Psoas muscle (tissue), 7 donors: ENCODE measurements at regions not wholly inside any gene's neighbourhood (a gene's known extent, or its start where the extent isn't known, plus 50 kb on each side); places are given as distances from the start of the nearest gene placed in this dataset.
"Not testable (repeated sequence)": the region's sequence is repeated elsewhere in the genome, so short reads cannot be mapped to it uniquely, and the experiment has no call there.

Source experiments
- ATAC-seq, 4 donors: fragments of 200-7000 bp; cut with Tn5 transposase; one replicate each; pipeline ENCODE4 v1.9.1; 2020; ENCODE audit warnings: moderate library complexity in 3 of 4, mild to moderate bottlenecking in 2 of 4
- DNase-seq, 2 donors: peaks; one replicate each; pipeline ENCODE4 v3.0.0-alpha.2; 2020
- H3K27ac ChIP-seq: fragments of 200-600 bp; one replicate; pipeline ENCODE4 v1.8.0; 2022
- H3K27me3 ChIP-seq, 3 donors: fragments of 200-600 bp in 1 of 3; one replicate each; pipeline versions ENCODE4 v1.6.1 to v1.8.0; 2013 to 2022; ENCODE audit warnings: low read length in 2 of 3, mild to moderate bottlenecking in 2 of 3, moderate library complexity in 1 of 3; ENCODE audit not compliant: insufficient read depth in 3 of 3
- H3K36me3 ChIP-seq, 2 donors: fragments of 200-600 bp in 1 of 2; one replicate each; pipeline versions ENCODE4 v1.6.1 to v1.8.0; 2013 to 2022; ENCODE audit warnings: low read depth in 1 of 2, mild to moderate bottlenecking in 1 of 2, moderate library complexity in 1 of 2; ENCODE audit not compliant: insufficient read depth in 1 of 2
- H3K4me1 ChIP-seq: fragments of 200-600 bp; one replicate; pipeline ENCODE4 v1.8.0; 2022
- H3K4me3 ChIP-seq: fragments of 200-600 bp; one replicate; pipeline ENCODE4 v1.8.0; 2022; ENCODE audit warnings: mild to moderate bottlenecking
- H3K9me3 ChIP-seq: fragments of 200-600 bp; one replicate; pipeline ENCODE4 v1.8.0; 2022
- WGBS, 3 donors: extraction: QIAGEN DNeasy Blood & Tissue Kit; methylation state at CpG; one replicate each; pipeline versions ENCODE4 v1.1.6 to v1.1.7; 2013; 5-methylcytosine and 5-hydroxymethylcytosine counted together
- intact Hi-C, 2 donors: fragments of 100-400 bp; cut with DNase I; formaldehyde crosslinking; loops; one replicate each; pipeline versions ENCODE4 v1.11.0 to v1.14.2; 2022
- TF ChIP-seq, protein P1 (sequence below): fragments of 200-600 bp; IDR thresholded peaks from one replicate; pipeline ENCODE4 v1.8.0; 2022; ENCODE audit warnings: antibody characterized with exemption
- donor health status: healthy with polysubstance abuse.
- donor health status: DM: no; HTN: no; CAD: no; lungs with moderate emphysema.
- donor health status: Bipolar disorder and iron deficiency.
- donor health status: healthy.
- donor health status: DM: yes; HTN: yes; CAD: no.
- donor health status: DM: no; HTN: no; CAD: no.
- donor health status: DM: yes; HTN: yes; CAD: no.

DNA sequence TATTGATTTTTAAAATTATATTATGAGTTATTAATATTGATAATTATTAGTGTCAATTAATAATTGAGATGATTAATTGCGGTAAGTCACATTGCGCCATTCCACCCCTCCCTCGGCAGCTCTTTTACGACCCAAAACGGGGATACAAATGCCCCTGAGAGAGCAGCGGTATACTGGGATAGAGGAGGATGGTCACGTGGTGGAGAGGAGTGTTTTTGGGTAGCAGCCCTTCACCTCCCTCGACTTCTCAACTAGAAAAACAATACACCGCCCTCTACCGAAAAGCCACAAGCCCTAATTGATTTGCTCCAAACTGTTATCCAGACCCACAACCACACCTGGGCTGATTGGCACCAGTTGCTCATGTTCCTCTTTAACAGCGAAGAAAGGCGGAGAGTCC is 71.0 kb downstream of the DAPL1 start:
- H3K27me3 ChIP-seq, H3K36me3 ChIP-seq, H3K4me1 ChIP-seq, H3K27ac ChIP-seq, H3K9me3 ChIP-seq, ATAC-seq, H3K4me3 ChIP-seq, intact Hi-C loops, DNase-seq: not testable (repeated sequence)
- 85 to 86% (median 86%) methylated on average over 12 of the region's 12 CpGs for WGBS, 3 donors

DNA sequence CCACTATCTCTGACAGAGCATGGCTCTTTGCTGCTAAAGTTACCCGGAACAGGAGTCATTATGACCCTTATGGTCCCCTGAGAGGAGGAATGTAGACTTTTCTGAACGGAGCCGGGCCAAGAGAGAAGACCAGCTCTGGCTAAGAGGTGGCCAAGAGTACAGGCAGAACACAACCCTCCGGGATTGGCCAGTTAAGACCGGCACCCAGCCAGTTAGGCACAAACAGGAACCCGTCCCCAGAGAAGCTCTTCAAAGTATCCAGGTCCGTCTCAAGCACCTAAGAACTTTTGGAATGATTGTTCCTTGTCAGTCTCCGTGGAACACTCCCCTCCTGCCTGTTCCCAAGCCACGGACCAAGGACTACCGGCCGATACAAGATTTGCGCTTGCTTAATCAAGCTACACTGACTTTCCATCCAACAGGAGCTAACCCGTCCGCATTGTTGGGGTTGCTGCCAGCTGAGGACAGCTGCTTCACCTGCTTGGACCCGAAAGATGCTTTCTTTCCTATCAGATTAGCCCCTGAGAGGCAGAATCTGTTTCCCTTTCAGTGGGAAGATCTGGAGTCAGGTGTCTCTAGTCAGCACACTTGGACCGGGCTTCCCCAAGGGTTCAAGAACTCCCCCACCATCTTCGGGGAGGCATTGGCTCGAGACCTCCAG is 72.5 kb downstream of the DAPL1 start:
- intact Hi-C loops, H3K4me3 ChIP-seq, DNase-seq, H3K4me1 ChIP-seq, H3K36me3 ChIP-seq, H3K9me3 ChIP-seq, ATAC-seq, H3K27me3 ChIP-seq, H3K27ac ChIP-seq: not testable (repeated sequence)
- WGBS, 3 donors: 56 to 66% (median 59%) methylated on average over 18 of the region's 18 CpGs

GRCh38 chr2:158868386-158868785 is 73.3 kb downstream of the DAPL1 start:
- H3K4me1 ChIP-seq, H3K27ac ChIP-seq, ATAC-seq, intact Hi-C loops, H3K4me3 ChIP-seq, H3K27me3 ChIP-seq, H3K36me3 ChIP-seq, DNase-seq, H3K9me3 ChIP-seq: not testable (repeated sequence)
- WGBS, 3 donors: 76% methylated on average over 6 to 7 of the region's 7 CpGs

- H3K27me3 ChIP-seq, ATAC-seq, H3K4me3 ChIP-seq, H3K4me1 ChIP-seq, intact Hi-C loops, DNase-seq, H3K36me3 ChIP-seq, H3K9me3 ChIP-seq, H3K27ac ChIP-seq: not testable (repeated sequence)
- 50 to 81% (median 76%) methylated on average over 3 to 4 of the region's 6 CpGs for WGBS, 3 donors
Observed at GRCh38 chr2:158869122-158869521, 74.0 kb downstream of the DAPL1 start.

GRCh38 chr2:158869609-158870008 is 74.5 kb downstream of the DAPL1 start:
- ATAC-seq, H3K36me3 ChIP-seq, H3K4me3 ChIP-seq, H3K27me3 ChIP-seq, H3K9me3 ChIP-seq, H3K27ac ChIP-seq, DNase-seq, H3K4me1 ChIP-seq, intact Hi-C loops: not testable (repeated sequence)
- 74 to 89% (median 87%) methylated on average over 11 of the region's 11 CpGs for WGBS, 3 donors

DNA sequence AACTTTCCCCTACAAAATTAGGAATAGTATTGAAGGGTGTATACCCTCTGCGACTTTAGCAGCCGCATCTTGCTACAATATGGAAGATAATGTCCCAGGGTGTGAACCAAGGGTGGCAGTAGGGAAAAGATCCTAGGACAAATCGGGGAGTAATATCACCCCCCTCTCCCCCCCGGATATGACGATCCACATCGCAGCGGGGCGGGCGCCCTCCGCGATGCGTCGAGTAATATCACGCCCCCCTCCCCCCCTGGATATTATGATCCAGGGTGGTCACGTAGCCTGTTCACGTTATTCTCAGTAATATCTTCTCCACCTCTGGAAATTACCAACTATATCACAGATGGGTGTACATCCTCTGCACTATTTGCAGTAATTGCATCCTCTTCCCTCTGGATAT is 82.9 kb downstream of the DAPL1 start:
- intact Hi-C loops: no loop called here
- no peaks in the 10 kb centered on the region for H3K9me3 ChIP-seq
- H3K27me3 ChIP-seq: no peaks in the 10 kb centered on the region
- WGBS, 3 donors: 88 to 90% (median 89%) methylated on average over 12 to 16 of the region's 16 CpGs
- ATAC-seq: no peak
- H3K4me3 ChIP-seq: no peak overlapping the region
- H3K36me3 ChIP-seq: no peaks in the 10 kb centered on the region
- no peak overlapping the region for H3K27ac ChIP-seq
- DNase-seq: no peak
- H3K4me1 ChIP-seq: no peaks in the 10 kb centered on the region
- TF ChIP-seq, protein P1, sequence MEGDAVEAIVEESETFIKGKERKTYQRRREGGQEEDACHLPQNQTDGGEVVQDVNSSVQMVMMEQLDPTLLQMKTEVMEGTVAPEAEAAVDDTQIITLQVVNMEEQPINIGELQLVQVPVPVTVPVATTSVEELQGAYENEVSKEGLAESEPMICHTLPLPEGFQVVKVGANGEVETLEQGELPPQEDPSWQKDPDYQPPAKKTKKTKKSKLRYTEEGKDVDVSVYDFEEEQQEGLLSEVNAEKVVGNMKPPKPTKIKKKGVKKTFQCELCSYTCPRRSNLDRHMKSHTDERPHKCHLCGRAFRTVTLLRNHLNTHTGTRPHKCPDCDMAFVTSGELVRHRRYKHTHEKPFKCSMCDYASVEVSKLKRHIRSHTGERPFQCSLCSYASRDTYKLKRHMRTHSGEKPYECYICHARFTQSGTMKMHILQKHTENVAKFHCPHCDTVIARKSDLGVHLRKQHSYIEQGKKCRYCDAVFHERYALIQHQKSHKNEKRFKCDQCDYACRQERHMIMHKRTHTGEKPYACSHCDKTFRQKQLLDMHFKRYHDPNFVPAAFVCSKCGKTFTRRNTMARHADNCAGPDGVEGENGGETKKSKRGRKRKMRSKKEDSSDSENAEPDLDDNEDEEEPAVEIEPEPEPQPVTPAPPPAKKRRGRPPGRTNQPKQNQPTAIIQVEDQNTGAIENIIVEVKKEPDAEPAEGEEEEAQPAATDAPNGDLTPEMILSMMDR: no peak

DNA sequence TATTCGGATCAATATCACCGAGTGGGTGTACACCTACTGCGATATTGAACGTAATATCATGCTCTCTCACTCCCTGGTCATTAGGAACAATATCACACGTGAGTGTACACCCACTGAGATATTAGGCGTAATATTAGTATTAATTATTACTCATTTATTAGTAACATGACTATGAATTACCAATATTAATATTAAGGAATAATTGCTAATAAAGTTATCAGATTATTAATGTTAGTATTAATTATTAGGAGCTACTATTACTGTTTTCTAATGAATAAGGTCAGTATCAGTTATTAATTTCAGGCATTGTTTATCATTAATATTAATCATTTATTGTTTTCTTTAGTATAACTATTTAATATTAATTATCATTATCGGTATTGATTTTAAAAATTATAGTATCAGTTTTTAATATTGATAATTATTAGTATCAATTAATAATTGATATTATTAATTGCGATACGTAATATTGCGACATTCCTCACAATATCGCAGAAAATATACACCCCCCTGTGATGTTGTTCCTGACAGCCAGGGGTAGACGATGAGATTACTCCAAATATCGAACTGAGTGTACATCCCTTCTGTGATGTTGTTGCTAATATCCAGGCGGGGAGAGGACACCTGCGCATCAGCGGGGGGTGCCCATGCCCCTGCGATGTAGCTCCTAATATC is 84.2 kb downstream of the DAPL1 start:
- Histone ChIP-seq H3K27me3 (no peaks in the 10 kb centered on the region), H3K9me3 (no peaks in the 10 kb centered on the region), H3K4me1 (no peaks in the 10 kb centered on the region), H3K36me3 (no peaks in the 10 kb centered on the region), H3K4me3 (no peak overlapping the region), H3K27ac (no peak overlapping the region)
- TF ChIP-seq, protein P1: no peak
- ATAC-seq (no peak), DNase-seq (no peak)
- intact Hi-C loops: no loop called here
- WGBS, 3 donors: 94 to 95% (median 95%) methylated on average over 17 of the region's 17 CpGs
